Panc1 (cell line): ENCODE measurements at regions not wholly inside any gene's neighbourhood (a gene's known extent, or its start where the extent isn't known, plus 50 kb on each side); places are given as distances from the start of the nearest gene placed in this dataset.

Experiments used
- ATAC-seq: fragments of 200-7000 bp; cut with Tn5 transposase; 2 replicates; pipeline ENCODE4 v1.9.1; 2020; ENCODE audit warnings: mild to moderate bottlenecking, moderate library complexity
- BruUV-seq: library from RNA; stranded (reverse); fragments of 400-500 nt; replicated peaks from 2 replicates; lab custom pipeline; 2021; lab: Mats Ljungman, UMichigan
- CTCF ChIA-PET: fragments of 300-600 bp; sonication (Branson Sonifier 250); formaldehyde crosslinking; loops from one replicate; lab custom pipeline; 2022; ENCODE audit warnings: antibody characterized with exemption; lab: Charles Lee
- POLR2A ChIA-PET: fragments of 300-600 bp; sonication (Branson Sonifier 250); formaldehyde crosslinking; loops from one replicate; lab custom pipeline; 2022; ENCODE audit warnings: antibody characterized with exemption; lab: Charles Lee
- DNase-seq: peaks from one replicate; pipeline ENCODE4 v3.0.0-alpha.2; 2010; ENCODE audit warnings: low read depth, low spot score
- H3K27ac ChIP-seq: 2 replicates; pipeline ENCODE4 v1.5.1; 2011; ENCODE audit warnings: mild to moderate bottlenecking, low read length, inconsistent platforms
- H3K27me3 ChIP-seq: fragments of 200-500 bp; sonication (Bioruptor generic); 2 replicates; pipeline ENCODE4 v1.6.0; 2014; ENCODE audit warnings: low read length, inconsistent platforms; ENCODE audit not compliant: control insufficient read depth, insufficient read depth
- H3K36me3 ChIP-seq: fragments of 200-500 bp; sonication (Bioruptor generic); 2 replicates; pipeline ENCODE4 v1.5.1; 2014; ENCODE audit warnings: inconsistent platforms, mild to moderate bottlenecking, low read length, moderate library complexity; ENCODE audit not compliant: control insufficient read depth, insufficient read depth
- H3K4me1 ChIP-seq: 2 replicates; pipeline ENCODE4 v1.5.1; 2011; ENCODE audit warnings: inconsistent platforms, mild to moderate bottlenecking, low read length, moderate library complexity; ENCODE audit not compliant: control insufficient read depth, insufficient read depth
- H3K4me3 ChIP-seq, 2 experiments: 2 replicates each; pipeline ENCODE4 v1.5.1; 2011 to 2012; ENCODE audit warnings: low read depth in 2 of 2, low read length in 2 of 2, mild to moderate bottlenecking in 2 of 2, inconsistent platforms in 1 of 2, moderate library complexity in 1 of 2
- H3K9me3 ChIP-seq: fragments of 200-500 bp; sonication (Bioruptor generic); 2 replicates; pipeline ENCODE4 v1.5.1; 2014; ENCODE audit warnings: low read depth, mild to moderate bottlenecking, inconsistent platforms, low read length, moderate library complexity; ENCODE audit not compliant: control insufficient read depth, insufficient read depth
- POLR2AphosphoS5 ChIP-seq: IDR thresholded peaks from 2 replicates; pipeline ENCODE4 v1.6.1; 2012; ENCODE audit warnings: mild to moderate bottlenecking, low read depth, low read length, moderate library complexity
- SIN3A ChIP-seq: IDR thresholded peaks from 2 replicates; pipeline ENCODE4 v1.6.1; 2012; ENCODE audit warnings: low read depth, mild to moderate bottlenecking, low read length, moderate library complexity, borderline replicate concordance; ENCODE audit not compliant: insufficient read depth
- TCF7L2 ChIP-seq: IDR thresholded peaks from 2 replicates; pipeline ENCODE4 v1.6.1; 2011; ENCODE audit warnings: mild to moderate bottlenecking, low read depth, low read length, inconsistent platforms
- in situ Hi-C: cut with HindIII; loops from 2 replicates; pipeline ENCODE4 v1.10.0; 2016; ENCODE audit warnings: low sequenced_read_pairs, low pct_unique_long_range_greater_than_20kb
- intact Hi-C: fragments of 100-400 bp; cut with micrococcal nuclease; formaldehyde crosslinking; loops from one replicate; pipeline ENCODE4 v1.10.0; 2022; ENCODE audit not compliant: unreplicated experiment
- TF ChIP-seq, protein P1 (sequence below), 2 experiments: IDR thresholded peaks; 2 replicates each; pipeline ENCODE4 v1.6.1; 2011 to 2012; ENCODE audit warnings: low read depth in 2 of 2, control low read depth in 1 of 2, low read length in 1 of 2, mild to moderate bottlenecking in 1 of 2, moderate library complexity in 1 of 2; ENCODE audit not compliant: insufficient read depth in 1 of 2
- TF ChIP-seq, protein P2 (sequence below): fragments of 450-650 bp; IDR thresholded peaks from 2 replicates; pipeline ENCODE4 v1.5.1; 2017; ENCODE audit warnings: mild to moderate bottlenecking

DNA sequence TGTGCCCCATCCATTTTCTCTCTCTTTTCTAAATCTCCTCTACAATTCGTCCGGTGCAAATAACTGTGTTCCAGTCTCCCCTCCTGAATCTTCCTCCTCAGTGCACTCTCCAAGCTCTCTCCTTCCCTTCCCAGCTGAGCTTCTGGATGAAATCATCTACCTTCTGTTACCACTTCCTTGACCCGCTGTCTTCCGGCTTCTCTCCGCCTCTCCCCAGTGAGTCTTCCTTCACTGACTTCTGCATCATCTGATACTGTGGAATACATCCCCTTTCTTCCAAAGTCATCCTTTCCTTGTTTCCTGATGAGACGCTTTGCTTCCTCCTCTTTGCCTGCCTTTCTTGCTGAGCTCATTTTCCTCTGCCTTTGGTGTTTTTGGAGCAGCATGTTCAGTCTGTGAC is 96.9 kb downstream of the MAB21L3 start:
- H3K4me1 ChIP-seq: no peaks in the 10 kb centered on the region
- no TSS peak for BruUV-seq
- H3K4me3 ChIP-seq: no peak overlapping the region
- no peaks in the 10 kb centered on the region for H3K9me3 ChIP-seq
- CTCF ChIA-PET: no interaction called here
- DNase-seq (no peak), ATAC-seq (no peak)
- H3K27ac ChIP-seq: no peak overlapping the region
- in situ Hi-C loops: no loop called here
- POLR2A ChIA-PET: no interaction called here
- intact Hi-C loops: no loop called here
- H3K27me3 ChIP-seq: no peaks in the 10 kb centered on the region
- H3K36me3 ChIP-seq: no peaks in the 10 kb centered on the region
- TF ChIP-seq, protein P1, sequence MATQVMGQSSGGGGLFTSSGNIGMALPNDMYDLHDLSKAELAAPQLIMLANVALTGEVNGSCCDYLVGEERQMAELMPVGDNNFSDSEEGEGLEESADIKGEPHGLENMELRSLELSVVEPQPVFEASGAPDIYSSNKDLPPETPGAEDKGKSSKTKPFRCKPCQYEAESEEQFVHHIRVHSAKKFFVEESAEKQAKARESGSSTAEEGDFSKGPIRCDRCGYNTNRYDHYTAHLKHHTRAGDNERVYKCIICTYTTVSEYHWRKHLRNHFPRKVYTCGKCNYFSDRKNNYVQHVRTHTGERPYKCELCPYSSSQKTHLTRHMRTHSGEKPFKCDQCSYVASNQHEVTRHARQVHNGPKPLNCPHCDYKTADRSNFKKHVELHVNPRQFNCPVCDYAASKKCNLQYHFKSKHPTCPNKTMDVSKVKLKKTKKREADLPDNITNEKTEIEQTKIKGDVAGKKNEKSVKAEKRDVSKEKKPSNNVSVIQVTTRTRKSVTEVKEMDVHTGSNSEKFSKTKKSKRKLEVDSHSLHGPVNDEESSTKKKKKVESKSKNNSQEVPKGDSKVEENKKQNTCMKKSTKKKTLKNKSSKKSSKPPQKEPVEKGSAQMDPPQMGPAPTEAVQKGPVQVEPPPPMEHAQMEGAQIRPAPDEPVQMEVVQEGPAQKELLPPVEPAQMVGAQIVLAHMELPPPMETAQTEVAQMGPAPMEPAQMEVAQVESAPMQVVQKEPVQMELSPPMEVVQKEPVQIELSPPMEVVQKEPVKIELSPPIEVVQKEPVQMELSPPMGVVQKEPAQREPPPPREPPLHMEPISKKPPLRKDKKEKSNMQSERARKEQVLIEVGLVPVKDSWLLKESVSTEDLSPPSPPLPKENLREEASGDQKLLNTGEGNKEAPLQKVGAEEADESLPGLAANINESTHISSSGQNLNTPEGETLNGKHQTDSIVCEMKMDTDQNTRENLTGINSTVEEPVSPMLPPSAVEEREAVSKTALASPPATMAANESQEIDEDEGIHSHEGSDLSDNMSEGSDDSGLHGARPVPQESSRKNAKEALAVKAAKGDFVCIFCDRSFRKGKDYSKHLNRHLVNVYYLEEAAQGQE (IDR thresholded peaks at IDR 0.05; ENCODE audit: insufficient read depth in 1 of 2, low read depth in 2 of 2, low read length in 1 of 2): no peak
- TF ChIP-seq, protein P2, sequence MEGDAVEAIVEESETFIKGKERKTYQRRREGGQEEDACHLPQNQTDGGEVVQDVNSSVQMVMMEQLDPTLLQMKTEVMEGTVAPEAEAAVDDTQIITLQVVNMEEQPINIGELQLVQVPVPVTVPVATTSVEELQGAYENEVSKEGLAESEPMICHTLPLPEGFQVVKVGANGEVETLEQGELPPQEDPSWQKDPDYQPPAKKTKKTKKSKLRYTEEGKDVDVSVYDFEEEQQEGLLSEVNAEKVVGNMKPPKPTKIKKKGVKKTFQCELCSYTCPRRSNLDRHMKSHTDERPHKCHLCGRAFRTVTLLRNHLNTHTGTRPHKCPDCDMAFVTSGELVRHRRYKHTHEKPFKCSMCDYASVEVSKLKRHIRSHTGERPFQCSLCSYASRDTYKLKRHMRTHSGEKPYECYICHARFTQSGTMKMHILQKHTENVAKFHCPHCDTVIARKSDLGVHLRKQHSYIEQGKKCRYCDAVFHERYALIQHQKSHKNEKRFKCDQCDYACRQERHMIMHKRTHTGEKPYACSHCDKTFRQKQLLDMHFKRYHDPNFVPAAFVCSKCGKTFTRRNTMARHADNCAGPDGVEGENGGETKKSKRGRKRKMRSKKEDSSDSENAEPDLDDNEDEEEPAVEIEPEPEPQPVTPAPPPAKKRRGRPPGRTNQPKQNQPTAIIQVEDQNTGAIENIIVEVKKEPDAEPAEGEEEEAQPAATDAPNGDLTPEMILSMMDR: no peak

DNA sequence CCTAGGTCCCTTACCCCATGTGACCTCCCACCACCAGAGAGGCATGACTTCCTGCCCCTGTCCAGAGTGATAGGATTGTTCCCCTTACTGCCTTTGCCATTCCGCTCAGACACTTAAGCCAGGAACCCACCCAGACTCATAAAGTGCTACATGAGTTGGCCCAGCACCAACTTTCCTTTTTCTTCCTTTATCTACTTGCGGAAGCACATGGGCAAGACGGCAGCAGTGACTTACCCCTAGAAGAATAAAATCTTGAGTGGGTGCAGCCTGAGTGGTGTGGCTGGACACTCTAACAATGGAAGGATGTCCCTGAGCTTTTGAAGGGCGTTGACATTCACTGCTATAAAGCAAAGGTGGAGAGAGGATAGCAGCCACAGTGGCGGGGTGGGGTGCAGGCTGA is 100.1 kb downstream of the MAB21L3 start:
- Histone ChIP-seq H3K4me1 (no peaks in the 10 kb centered on the region), H3K36me3 (no peaks in the 10 kb centered on the region), H3K4me3 (no peak overlapping the region), H3K27ac (no peak overlapping the region), H3K9me3 (no peaks in the 10 kb centered on the region), H3K27me3 (no peaks in the 10 kb centered on the region)
- no TSS peak for BruUV-seq
- no peak for TF ChIP-seq TCF7L2
- TF ChIP-seq POLR2AphosphoS5: no peak
- TF ChIP-seq, protein P2: no peak
- TF ChIP-seq, protein P1 (IDR thresholded peaks at IDR 0.05; ENCODE audit: insufficient read depth in 1 of 2, low read depth in 2 of 2, low read length in 1 of 2): no peak
- TF ChIP-seq SIN3A: no peak
- CTCF ChIA-PET: no interaction called here
- in situ Hi-C loops: no loop called here
- POLR2A ChIA-PET: no interaction called here
- intact Hi-C loops: no loop called here
- no peak for DNase-seq
- no peak for ATAC-seq
